K562 (cell line): ENCODE measurements at regions not wholly inside any gene's neighbourhood (a gene's known extent, or its start where the extent isn't known, plus 50 kb on each side); places are given as distances from the start of the nearest gene placed in this dataset.

ENCODE experiments used
- ATAC-seq: fragments of 200-7000 bp; cut with Tn5 transposase; 3 replicates; pipeline ENCODE4 v1.9.1; 2020; ENCODE audit warnings: moderate library complexity
- BruUV-seq: library from RNA; stranded (reverse); fragments of 400-500 nt; replicated peaks from 2 replicates; lab custom pipeline; 2021; lab: Mats Ljungman, UMichigan
- CTCF ChIA-PET: fragments of 300-600 bp; formaldehyde crosslinking; extraction: SDS; loops from one replicate; lab custom pipeline; 2021; ENCODE audit warnings: low intra/inter-chr PET ratio; lab: Yijun Ruan, JAX
- POLR2A ChIA-PET: fragments of 300-600, 350-650 bp; sonication (Branson Sonifier 250); formaldehyde crosslinking; extraction: SDS; loops from one replicate; lab custom pipeline; 2021; ENCODE audit warnings: antibody characterized with exemption, inconsistent platforms; lab: Yijun Ruan, JAX
- DNase-seq, 4 experiments: peaks; one replicate each; pipeline versions ENCODE4 v3.0.0 to v3.0.0-alpha.2; 2011 to 2018; ENCODE audit warnings: low spot score in 3 of 4, mixed read lengths in 3 of 4; ENCODE audit errors: extremely low read depth in 1 of 4
- FAIRE-seq: peaks from 2 replicates; lab custom pipeline; 2011; peaks lifted over from hg19 to GRCh38; lab: Jason Lieb, UNC
- H2AFZ ChIP-seq: 2 replicates; pipeline ENCODE4 v1.6.0; 2011; ENCODE audit warnings: low read depth, low read length, control low read depth, inconsistent platforms
- H3K27ac ChIP-seq: fragments of 200-600 bp; 3 replicates; pipeline ENCODE4 v1.8.0; 2011; ENCODE audit warnings: low read depth, mild to moderate bottlenecking, control low read depth, inconsistent platforms, low read length, moderate library complexity, mixed read lengths; ENCODE audit errors: extremely low read depth
- H3K27me3 ChIP-seq, 2 experiments: fragments of 300-600 bp in 1 of 2; 2 replicates in 1 of 2; 3 replicates in 1 of 2; pipeline versions ENCODE4 v1.6.0 to v1.8.0; 2011; ENCODE audit warnings: inconsistent platforms in 2 of 2, low read length in 2 of 2, mild to moderate bottlenecking in 1 of 2, mixed read lengths in 1 of 2, moderate library complexity in 1 of 2; ENCODE audit not compliant: control insufficient read depth in 2 of 2, insufficient read depth in 2 of 2
- H3K36me3 ChIP-seq: fragments of 300-600 bp; 3 replicates; pipeline ENCODE4 v1.8.0; 2011; ENCODE audit warnings: mild to moderate bottlenecking, low read length, inconsistent platforms; ENCODE audit not compliant: control insufficient read depth, insufficient read depth
- H3K4me1 ChIP-seq, 2 experiments: fragments of 200-600 bp in 1 of 2; replicated peaks in 1 of 2; 2 replicates in 1 of 2; 3 replicates in 1 of 2; pipeline versions ENCODE4 v1.5.1 to v1.8.0; 2011; ENCODE audit warnings: inconsistent platforms in 2 of 2, low read length in 2 of 2, mild to moderate bottlenecking in 1 of 2, mixed read lengths in 1 of 2, moderate library complexity in 1 of 2; ENCODE audit not compliant: control insufficient read depth in 2 of 2, insufficient read depth in 2 of 2
- H3K4me2 ChIP-seq: 2 replicates; pipeline ENCODE4 v1.6.1; 2011; ENCODE audit warnings: low read length, control low read depth, inconsistent platforms, mixed read lengths; ENCODE audit not compliant: insufficient read depth
- H3K4me3 ChIP-seq: fragments of 200-600 bp; sonication (generic), shearing (Covaris generic); 2 replicates; pipeline ENCODE4 v1.5.1; 2016; ENCODE audit warnings: control low read depth, inconsistent platforms
- H3K79me2 ChIP-seq: fragments of 200-600 bp; 3 replicates; pipeline ENCODE4 v1.8.0; 2011; ENCODE audit warnings: low read length, inconsistent platforms; ENCODE audit not compliant: control insufficient read depth, insufficient read depth
- H3K9ac ChIP-seq, 2 experiments: 2 replicates each; pipeline versions ENCODE4 v1.6.0 to v1.6.1; 2011; ENCODE audit warnings: low read depth in 2 of 2, low read length in 2 of 2, control low read depth in 1 of 2, inconsistent platforms in 1 of 2, mild to moderate bottlenecking in 1 of 2, mixed read lengths in 1 of 2; ENCODE audit not compliant: insufficient read depth in 1 of 2
- H3K9me1 ChIP-seq: one replicate; pipeline ENCODE4 v1.6.0; 2011; ENCODE audit warnings: inconsistent platforms, mild to moderate bottlenecking, low read length, moderate library complexity; ENCODE audit not compliant: control insufficient read depth, insufficient read depth
- H3K9me3 ChIP-seq: replicated peaks from 2 replicates; pipeline ENCODE4 v1.5.1; 2011; ENCODE audit warnings: low read depth, low read length, inconsistent platforms; ENCODE audit not compliant: control insufficient read depth, insufficient read depth
- H4K20me1 ChIP-seq: replicated peaks from 2 replicates; pipeline ENCODE4 v1.6.1; 2011; ENCODE audit warnings: low read length, inconsistent platforms, mixed read lengths; ENCODE audit not compliant: control insufficient read depth, insufficient read depth
- ARID2 ChIP-seq: fragments of 450-650 bp; IDR thresholded peaks from 2 replicates; pipeline ENCODE4 v1.6.1; 2017; ENCODE audit warnings: antibody characterized with exemption, mild to moderate bottlenecking
- CBFA2T2 ChIP-seq: fragments of 450-650 bp; conservative IDR thresholded peaks from 2 replicates; pipeline ENCODE4 v1.6.1; 2017; ENCODE audit warnings: mild to moderate bottlenecking
- MEIS2 ChIP-seq: fragments of 450-650 bp; IDR thresholded peaks from 2 replicates; pipeline ENCODE4 v1.6.1; 2014; ENCODE audit warnings: mild to moderate bottlenecking; ENCODE audit not compliant: partially characterized antibody
- RBM14 ChIP-seq: fragments of 200-400 bp; formaldehyde crosslinking; IDR thresholded peaks from 2 replicates; pipeline ENCODE4 v1.6.1; 2018; ENCODE audit warnings: low read depth, mild to moderate bottlenecking, low read length, moderate library complexity, borderline replicate concordance; ENCODE audit not compliant: insufficient read depth
- RBM22 ChIP-seq: fragments of 200-400 bp; formaldehyde crosslinking; IDR thresholded peaks from 2 replicates; pipeline ENCODE4 v1.6.1; 2018; ENCODE audit warnings: low read length, low read depth; ENCODE audit not compliant: poor library complexity, severe bottlenecking
- SAP30 ChIP-seq: fragments of 200-600 bp; sonication (generic); IDR thresholded peaks from 2 replicates; pipeline ENCODE4 v1.6.1; 2012; ENCODE audit warnings: borderline replicate concordance, low read depth, mild to moderate bottlenecking, moderate library complexity, low read length, control low read depth, inconsistent platforms; ENCODE audit not compliant: insufficient read depth, poor library complexity, severe bottlenecking
- SMARCC2 ChIP-seq: fragments of 450-650 bp; IDR thresholded peaks from 2 replicates; pipeline ENCODE4 v1.6.1; 2017; ENCODE audit warnings: antibody characterized with exemption, moderate library complexity, mild to moderate bottlenecking, low read depth
- STAT5A ChIP-seq: IDR thresholded peaks from 2 replicates; pipeline ENCODE4 v1.6.1; 2012; ENCODE audit warnings: low read length, inconsistent platforms, borderline replicate concordance
- TBP ChIP-seq: optimal IDR thresholded peaks from 2 replicates; pipeline ENCODE3; 2011; ENCODE audit warnings: low read depth, low read length, improper control_type of control experiment
- TRIM28 ChIP-seq: fragments of 450-650 bp; IDR thresholded peaks from 2 replicates; pipeline ENCODE4 v1.6.1; 2017
- YY1 ChIP-seq, 3 experiments: IDR thresholded peaks; 2 replicates each; pipeline ENCODE4 v1.6.1; 2011; ENCODE audit warnings: low read length in 2 of 3, mild to moderate bottlenecking in 2 of 3, moderate library complexity in 2 of 3, borderline replicate concordance in 1 of 3, control low read depth in 1 of 3, low read depth in 1 of 3; ENCODE audit not compliant: insufficient read depth in 3 of 3, insufficient replicate concordance in 2 of 3, control insufficient read depth in 1 of 3, insufficient read length in 1 of 3; ENCODE audit errors: extremely low read depth in 1 of 3
- ZKSCAN1 ChIP-seq: fragments of 150-350 bp; IDR thresholded peaks from 2 replicates; pipeline ENCODE4 v1.6.1; 2016; ENCODE audit warnings: low read depth, low read length
- ZNF354B ChIP-seq: fragments of 250-450 bp; sonication (Bioruptor Pico); IDR thresholded peaks from 2 replicates; pipeline ENCODE4 v1.4.0; 2020
- ZNF589 ChIP-seq: fragments of 200-800 bp; sonication (Bioruptor generic); IDR thresholded peaks from 2 replicates; pipeline ENCODE4 v1.6.1; 2016; ENCODE audit warnings: low read depth, missing genetic modification characterization, missing compliant biosample characterization
- WGBS: fragments of 100-300 bp; shearing (Covaris generic); methylation state at CpG from one replicate; pipeline ENCODE4 v1.1.6; 2016; ENCODE audit warnings: low coverage, mixed read lengths; ENCODE audit not compliant: insufficient coverage; ENCODE audit errors: missing lambda C conversion rate; 5-methylcytosine and 5-hydroxymethylcytosine counted together
- in situ Hi-C: fragments of 300-500 bp; cut with MboI; formaldehyde crosslinking; loops from 4 replicates; pipeline ENCODE4 v1.15.0; 2018; ENCODE audit warnings: inconsistent platforms, mixed read lengths
- intact Hi-C: fragments of 100-400 bp; cut with micrococcal nuclease; formaldehyde crosslinking; loops from 2 replicates; pipeline ENCODE4 v1.14.2; 2022
- TF ChIP-seq, protein P1 (sequence below): sonication (generic); formaldehyde crosslinking; IDR thresholded peaks from 2 replicates; pipeline ENCODE4 v1.9.0; 2022; ENCODE audit warnings: mild to moderate bottlenecking, missing genetic modification reagents
- TF ChIP-seq, protein P2 (sequence below): fragments of 150-350 bp; IDR thresholded peaks from 2 replicates; pipeline ENCODE4 v1.6.1; 2014; ENCODE audit warnings: low read depth, mild to moderate bottlenecking, low read length, borderline replicate concordance
- TF ChIP-seq, protein P3 (sequence below): fragments of 450-650 bp; formaldehyde crosslinking; IDR thresholded peaks from 2 replicates; pipeline ENCODE4 v1.4.0; 2020; ENCODE audit warnings: mild to moderate bottlenecking, mixed read lengths

DNA sequence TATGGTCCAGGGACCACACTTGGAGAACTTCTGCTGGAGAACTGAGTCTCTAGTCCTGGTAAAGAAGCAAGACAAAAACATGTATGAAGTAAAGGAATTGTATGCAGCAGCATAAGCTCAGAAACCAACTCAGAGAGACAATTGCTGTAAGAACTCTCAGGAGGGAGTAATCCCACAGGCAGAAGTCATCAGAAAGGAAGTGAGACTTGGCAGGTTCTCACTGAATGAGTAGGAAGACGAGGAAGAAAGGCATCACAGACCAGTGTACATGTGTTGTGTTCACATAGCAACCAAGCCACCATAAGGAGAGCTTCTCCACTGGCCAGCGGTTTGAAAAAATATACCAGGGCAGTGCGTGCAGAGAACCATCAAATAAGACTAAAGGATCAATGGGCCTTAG is 57.9 kb upstream of the FST start (continued):
- TF ChIP-seq TBP (no peak), YY1 (IDR thresholded peaks at IDR 0.05; ENCODE audit: borderline replicate concordance in 1 of 3, control insufficient read depth in 1 of 3, extremely low read depth in 1 of 3, insufficient read depth in 3 of 3, insufficient read length in 1 of 3, insufficient replicate concordance in 2 of 3, low read depth in 1 of 3, low read length in 2 of 3) (no peak), RBM14 (no peak), CBFA2T2 (no peak), ARID2 (no peak), RBM22 (no peak), ZNF354B (CRISPR knock-in tag) (no peak), SMARCC2 (no peak), ZKSCAN1 (no peak), MEIS2 (no peak)

DNA sequence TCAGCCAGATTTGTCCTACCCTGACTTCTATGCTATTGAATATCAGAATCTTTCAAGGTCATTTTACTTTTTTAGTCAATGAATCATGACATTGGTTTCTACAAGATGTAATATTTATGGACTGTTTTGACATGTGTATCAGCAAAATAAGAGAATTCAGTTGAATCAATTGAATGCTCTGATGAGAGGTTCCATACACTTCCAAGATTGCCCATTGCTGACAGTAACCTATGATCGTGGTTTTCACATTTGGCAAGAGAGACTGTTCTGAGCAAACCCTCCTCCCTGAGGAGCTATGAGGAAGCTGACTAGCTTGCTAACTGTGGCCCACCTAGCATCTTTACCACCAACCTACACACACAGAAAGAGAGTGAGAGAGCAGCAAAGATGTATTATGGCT is 56.7 kb upstream of the FST start:
- no peak overlapping the region for H3K9ac ChIP-seq
- FAIRE-seq, result no peak
- TF ChIP-seq SAP30 (no peak), ZNF589 (CRISPR knock-in tag) (no peak), TRIM28 (no peak), STAT5A (no peak)
- TF ChIP-seq, protein P1, sequence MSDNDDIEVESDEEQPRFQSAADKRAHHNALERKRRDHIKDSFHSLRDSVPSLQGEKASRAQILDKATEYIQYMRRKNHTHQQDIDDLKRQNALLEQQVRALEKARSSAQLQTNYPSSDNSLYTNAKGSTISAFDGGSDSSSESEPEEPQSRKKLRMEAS, result no peak
- TF ChIP-seq, protein P2, sequence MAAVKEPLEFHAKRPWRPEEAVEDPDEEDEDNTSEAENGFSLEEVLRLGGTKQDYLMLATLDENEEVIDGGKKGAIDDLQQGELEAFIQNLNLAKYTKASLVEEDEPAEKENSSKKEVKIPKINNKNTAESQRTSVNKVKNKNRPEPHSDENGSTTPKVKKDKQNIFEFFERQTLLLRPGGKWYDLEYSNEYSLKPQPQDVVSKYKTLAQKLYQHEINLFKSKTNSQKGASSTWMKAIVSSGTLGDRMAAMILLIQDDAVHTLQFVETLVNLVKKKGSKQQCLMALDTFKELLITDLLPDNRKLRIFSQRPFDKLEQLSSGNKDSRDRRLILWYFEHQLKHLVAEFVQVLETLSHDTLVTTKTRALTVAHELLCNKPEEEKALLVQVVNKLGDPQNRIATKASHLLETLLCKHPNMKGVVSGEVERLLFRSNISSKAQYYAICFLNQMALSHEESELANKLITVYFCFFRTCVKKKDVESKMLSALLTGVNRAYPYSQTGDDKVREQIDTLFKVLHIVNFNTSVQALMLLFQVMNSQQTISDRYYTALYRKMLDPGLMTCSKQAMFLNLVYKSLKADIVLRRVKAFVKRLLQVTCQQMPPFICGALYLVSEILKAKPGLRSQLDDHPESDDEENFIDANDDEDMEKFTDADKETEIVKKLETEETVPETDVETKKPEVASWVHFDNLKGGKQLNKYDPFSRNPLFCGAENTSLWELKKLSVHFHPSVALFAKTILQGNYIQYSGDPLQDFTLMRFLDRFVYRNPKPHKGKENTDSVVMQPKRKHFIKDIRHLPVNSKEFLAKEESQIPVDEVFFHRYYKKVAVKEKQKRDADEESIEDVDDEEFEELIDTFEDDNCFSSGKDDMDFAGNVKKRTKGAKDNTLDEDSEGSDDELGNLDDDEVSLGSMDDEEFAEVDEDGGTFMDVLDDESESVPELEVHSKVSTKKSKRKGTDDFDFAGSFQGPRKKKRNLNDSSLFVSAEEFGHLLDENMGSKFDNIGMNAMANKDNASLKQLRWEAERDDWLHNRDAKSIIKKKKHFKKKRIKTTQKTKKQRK, result no peak
- TF ChIP-seq, protein P3, sequence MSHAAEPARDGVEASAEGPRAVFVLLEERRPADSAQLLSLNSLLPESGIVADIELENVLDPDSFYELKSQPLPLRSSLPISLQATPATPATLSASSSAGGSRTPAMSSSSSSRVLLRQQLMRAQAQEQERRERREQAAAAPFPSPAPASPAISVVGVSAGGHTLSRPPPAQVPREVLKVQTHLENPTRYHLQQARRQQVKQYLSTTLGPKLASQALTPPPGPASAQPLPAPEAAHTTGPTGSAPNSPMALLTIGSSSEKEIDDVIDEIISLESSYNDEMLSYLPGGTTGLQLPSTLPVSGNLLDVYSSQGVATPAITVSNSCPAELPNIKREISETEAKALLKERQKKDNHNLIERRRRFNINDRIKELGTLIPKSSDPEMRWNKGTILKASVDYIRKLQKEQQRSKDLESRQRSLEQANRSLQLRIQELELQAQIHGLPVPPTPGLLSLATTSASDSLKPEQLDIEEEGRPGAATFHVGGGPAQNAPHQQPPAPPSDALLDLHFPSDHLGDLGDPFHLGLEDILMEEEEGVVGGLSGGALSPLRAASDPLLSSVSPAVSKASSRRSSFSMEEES (CRISPR knock-in tag), result no peak

More for the DNA sequence above, 56.7 kb upstream of the FST start:
- H3K27me3 ChIP-seq, result peaks cover 0 to 2% of the 10 kb centered on the region in 2 experiments; a peak in 2 of 5 replicates
- no peak overlapping the region for H2AFZ ChIP-seq
- H3K27ac ChIP-seq, result no peak overlapping the region
- no peaks in the 10 kb centered on the region for H3K36me3 ChIP-seq
- no TSS peak for BruUV-seq
- H3K79me2 ChIP-seq, result no peaks in the 10 kb centered on the region
- no peak overlapping the region for H3K4me3 ChIP-seq
- in situ Hi-C loops (no loop called here), intact Hi-C loops (loop anchor here (10.0 kb wide), 1 partner anchor 159 kb away; no protein-coding TSS in a partner anchor)
- H3K4me2 ChIP-seq, result no peak overlapping the region
- CTCF ChIA-PET, result no interaction called here
- H3K9me3 ChIP-seq, result no peaks in the 10 kb centered on the region
- 17% methylated on average over 1 of the region's 1 CpG for WGBS
- no peaks in the 10 kb centered on the region for H4K20me1 ChIP-seq
- peaks cover 0 to 14% of the 10 kb centered on the region in 2 experiments; a peak in 2 of 5 replicates for H3K4me1 ChIP-seq
- POLR2A ChIA-PET, result no interaction called here
- ATAC-seq (no peak), DNase-seq (no peak)
- no peaks in the 10 kb centered on the region for H3K9me1 ChIP-seq
